DMS114 treated with DMSO at 0.1 percent for 48 hours (cell line): ENCODE measurements at regions not wholly inside any gene's neighbourhood (a gene's known extent, or its start where the extent isn't known, plus 50 kb on each side); places are given as distances from the start of the nearest gene placed in this dataset.
"Not testable (repeated sequence)": the region's sequence is repeated elsewhere in the genome, so short reads cannot be mapped to it uniquely, and the experiment has no call there.

ENCODE experiments used
- DNase-seq: peaks from one replicate; lab custom pipeline; 2025; ENCODE audit not compliant: unreplicated experiment; lab: John Stamatoyannopoulos, UW

- DNase-seq: not testable (repeated sequence)
These were observed 520.7 kb upstream of the RORB start for GRCh38 chr9:73976424-73976823.

GRCh38 chr9:73979894-73980264, 517.3 kb upstream of the RORB start:
- DNase-seq: no peak

GRCh38 chr9:73980754-73981153, 516.4 kb upstream of the RORB start:
- DNase-seq: no peak

- DNase-seq: no peak
These were observed 515.7 kb upstream of the RORB start for GRCh38 chr9:73981405-73981804.

- DNase-seq: no peak
These were observed 501.3 kb upstream of the RORB start for GRCh38 chr9:73995836-73996235.

- DNase-seq: no peak
These were observed 500.3 kb upstream of the RORB start for GRCh38 chr9:73996844-73997243.

- no peak for DNase-seq
These were observed 495.8 kb upstream of the RORB start for GRCh38 chr9:74001382-74001781.

- DNase-seq: no peak
These were observed 490.2 kb upstream of the RORB start for GRCh38 chr9:74006935-74007334.

- no peak for DNase-seq
These were observed 489.3 kb upstream of the RORB start for GRCh38 chr9:74007833-74008232.

- no peak for DNase-seq
These were observed 481.1 kb upstream of the RORB start for GRCh38 chr9:74016004-74016403.

GRCh38 chr9:74025402-74025925, 471.7 kb upstream of the RORB start:
- DNase-seq: no peak

GRCh38 chr9:74032421-74032820, 464.7 kb upstream of the RORB start:
- no peak for DNase-seq

GRCh38 chr9:74035786-74036185, 461.3 kb upstream of the RORB start:
- no peak for DNase-seq

GRCh38 chr9:74036549-74037231, 460.4 kb upstream of the RORB start:
- no peak for DNase-seq

- DNase-seq: no peak
These were observed 459.9 kb upstream of the RORB start for GRCh38 chr9:74037274-74037673.

- no peak for DNase-seq
These were observed 455.5 kb upstream of the RORB start for GRCh38 chr9:74041588-74041987.

GRCh38 chr9:74044844-74045243, 452.3 kb upstream of the RORB start:
- no peak for DNase-seq

- DNase-seq: no peak
These were observed 441.1 kb upstream of the RORB start for GRCh38 chr9:74056023-74056422.

- DNase-seq: not testable (repeated sequence)
These were observed 440.1 kb upstream of the RORB start for GRCh38 chr9:74057051-74057450.

- no peak for DNase-seq
These were observed 432.4 kb upstream of the RORB start for GRCh38 chr9:74064702-74065101.

- DNase-seq: no peak
These were observed 431.0 kb upstream of the RORB start for GRCh38 chr9:74066128-74066527.

- DNase-seq: no peak
These were observed 430.5 kb upstream of the RORB start for GRCh38 chr9:74066605-74067004.

- DNase-seq: no peak
These were observed 425.6 kb upstream of the RORB start for GRCh38 chr9:74071502-74071901.
